Fibroblast of lung (primary cell): ENCODE measurements at regions not wholly inside any gene's neighbourhood (a gene's known extent, or its start where the extent isn't known, plus 50 kb on each side); places are given as distances from the start of the nearest gene placed in this dataset.
A peak's percentile ranks its signal among the peaks of the same experiment; 100 is the strongest.

Experiments
- DNase-seq, 2 donors: peaks; one replicate each; pipeline versions ENCODE4 v3.0.0 to v3.0.0-alpha.2; 2010; ENCODE audit warnings: low read depth in 2 of 2
- H2AFZ ChIP-seq: 2 replicates; pipeline ENCODE4 v1.5.1; 2012; ENCODE audit warnings: low read length, control low read depth, inconsistent platforms
- H3K27ac ChIP-seq: 2 replicates; pipeline ENCODE4 v1.5.1; 2011; ENCODE audit warnings: low read length, control low read depth; ENCODE audit not compliant: insufficient read depth
- H3K27me3 ChIP-seq: 2 replicates; pipeline ENCODE4 v1.5.1; 2011; ENCODE audit warnings: mild to moderate bottlenecking, low read length; ENCODE audit not compliant: control insufficient read depth, insufficient read depth
- H3K36me3 ChIP-seq: 2 replicates; pipeline ENCODE4 v1.5.1; 2011; ENCODE audit warnings: low read length; ENCODE audit not compliant: control insufficient read depth, insufficient read depth
- H3K4me1 ChIP-seq: 2 replicates; pipeline ENCODE4 v1.5.1; 2011; ENCODE audit warnings: low read length; ENCODE audit not compliant: control insufficient read depth, insufficient read depth; ENCODE audit errors: extremely low read depth
- H3K4me2 ChIP-seq: 2 replicates; pipeline ENCODE4 v1.5.1; 2011; ENCODE audit warnings: low read length, control low read depth; ENCODE audit not compliant: insufficient read depth; ENCODE audit errors: extremely low read depth
- H3K4me3 ChIP-seq, 4 experiments: fragments of 200-600 bp in 1 of 4; sonication (generic) in 1 of 4; replicated peaks in 1 of 4; 2 replicates each; pipeline ENCODE4 v1.5.1; 2011 to 2016; ENCODE audit warnings: low read length in 4 of 4, low read depth in 3 of 4, mild to moderate bottlenecking in 3 of 4, control low read depth in 2 of 4, inconsistent platforms in 1 of 4, mixed read lengths in 1 of 4; ENCODE audit not compliant: insufficient read depth in 1 of 4; ENCODE audit errors: control extremely low read depth in 1 of 4
- H3K79me2 ChIP-seq: 2 replicates; pipeline ENCODE4 v1.5.1; 2012; ENCODE audit warnings: mild to moderate bottlenecking, low read length, inconsistent platforms; ENCODE audit not compliant: control insufficient read depth, insufficient read depth
- H3K9ac ChIP-seq: 2 replicates; pipeline ENCODE4 v1.5.1; 2011; ENCODE audit warnings: mild to moderate bottlenecking, low read length, control low read depth; ENCODE audit not compliant: insufficient read depth
- H3K9me3 ChIP-seq: 2 replicates; pipeline ENCODE4 v1.5.1; 2012; ENCODE audit warnings: low read depth, low read length; ENCODE audit not compliant: control insufficient read depth, insufficient read depth
- H4K20me1 ChIP-seq: 2 replicates; pipeline ENCODE4 v1.5.1; 2011; ENCODE audit warnings: low read length; ENCODE audit not compliant: control insufficient read depth, insufficient read depth; ENCODE audit errors: extremely low read depth
- EZH2 ChIP-seq: IDR thresholded peaks from 2 replicates; pipeline ENCODE4 v1.5.1; 2012; ENCODE audit warnings: low read length, control low read depth, mild to moderate bottlenecking; ENCODE audit errors: missing control alignments
- TF ChIP-seq, protein P1 (sequence below), 2 donors: IDR thresholded peaks in 1 of 2; conservative IDR thresholded peaks in 1 of 2; 1 replicate in 1 of 2; 2 replicates in 1 of 2; pipeline ENCODE4 v1.5.1; 2011 to 2012; ENCODE audit warnings: low read length in 2 of 2, control low read depth in 1 of 2, inconsistent platforms in 1 of 2, low read depth in 1 of 2, mild to moderate bottlenecking in 1 of 2

DNA sequence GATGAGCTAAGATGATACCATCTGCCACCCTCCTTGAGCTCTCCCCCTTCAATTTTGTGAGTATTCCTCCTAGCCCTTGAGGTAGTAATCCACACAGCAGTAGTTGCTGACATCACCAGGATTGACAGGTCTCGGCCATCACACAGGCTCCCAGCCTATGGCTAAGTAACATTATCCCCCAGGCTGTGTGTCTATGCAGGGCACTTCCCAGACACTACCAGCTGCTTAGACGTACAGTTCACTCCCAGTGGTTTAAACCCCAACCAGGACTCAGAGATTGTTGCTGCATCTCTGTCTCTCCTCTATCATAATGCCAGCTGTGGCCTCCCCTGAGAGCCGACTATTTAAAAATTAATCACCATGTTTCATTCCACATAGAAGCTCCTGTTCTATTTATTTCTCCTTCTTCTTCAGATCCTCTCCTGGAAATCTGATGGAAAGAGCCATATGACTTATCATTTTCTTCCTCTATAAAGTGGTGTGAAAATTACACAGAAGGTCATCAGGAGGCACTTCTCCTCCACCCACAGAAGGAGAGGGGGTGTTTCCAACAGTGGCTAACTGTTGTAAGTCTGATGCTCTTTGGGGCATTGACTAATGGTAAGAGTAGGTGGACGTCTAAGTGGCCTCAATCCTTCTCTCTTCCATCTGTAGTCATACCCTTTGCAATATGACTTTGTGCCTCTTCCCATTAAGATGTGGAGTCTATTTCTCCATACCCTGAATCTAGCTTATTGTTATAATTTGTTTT, 396.3 kb downstream of the SETD4 start:
- H3K4me2 ChIP-seq: no peak overlapping the region
- no peak for DNase-seq

DNA sequence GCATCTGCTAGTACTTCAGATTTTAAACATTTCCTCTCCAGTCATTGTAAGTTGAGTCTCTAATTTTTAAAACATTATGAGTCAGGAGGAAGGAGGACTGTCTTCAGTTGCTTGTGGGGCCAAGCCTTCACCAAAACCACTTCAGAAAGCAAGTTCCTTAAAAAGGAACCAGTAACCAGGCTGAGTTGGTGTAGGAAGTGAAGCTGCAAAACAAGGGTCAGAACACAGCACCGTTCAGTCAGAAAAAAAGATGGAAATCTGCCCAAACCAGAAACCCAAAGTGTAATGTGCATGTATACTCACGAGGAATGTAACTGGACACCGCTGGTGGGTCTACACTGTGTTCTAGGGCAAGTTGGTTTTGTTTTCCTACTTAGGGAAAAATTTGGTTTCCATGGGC, 402.1 kb downstream of the SETD4 start:
- H4K20me1 ChIP-seq: no peaks in the 10 kb centered on the region
- H2AFZ ChIP-seq: peak overlapping the region; percentile 19
- TF ChIP-seq, protein P1, sequence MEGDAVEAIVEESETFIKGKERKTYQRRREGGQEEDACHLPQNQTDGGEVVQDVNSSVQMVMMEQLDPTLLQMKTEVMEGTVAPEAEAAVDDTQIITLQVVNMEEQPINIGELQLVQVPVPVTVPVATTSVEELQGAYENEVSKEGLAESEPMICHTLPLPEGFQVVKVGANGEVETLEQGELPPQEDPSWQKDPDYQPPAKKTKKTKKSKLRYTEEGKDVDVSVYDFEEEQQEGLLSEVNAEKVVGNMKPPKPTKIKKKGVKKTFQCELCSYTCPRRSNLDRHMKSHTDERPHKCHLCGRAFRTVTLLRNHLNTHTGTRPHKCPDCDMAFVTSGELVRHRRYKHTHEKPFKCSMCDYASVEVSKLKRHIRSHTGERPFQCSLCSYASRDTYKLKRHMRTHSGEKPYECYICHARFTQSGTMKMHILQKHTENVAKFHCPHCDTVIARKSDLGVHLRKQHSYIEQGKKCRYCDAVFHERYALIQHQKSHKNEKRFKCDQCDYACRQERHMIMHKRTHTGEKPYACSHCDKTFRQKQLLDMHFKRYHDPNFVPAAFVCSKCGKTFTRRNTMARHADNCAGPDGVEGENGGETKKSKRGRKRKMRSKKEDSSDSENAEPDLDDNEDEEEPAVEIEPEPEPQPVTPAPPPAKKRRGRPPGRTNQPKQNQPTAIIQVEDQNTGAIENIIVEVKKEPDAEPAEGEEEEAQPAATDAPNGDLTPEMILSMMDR (conservative IDR thresholded peaks at IDR 0.05 in 1 of 2, IDR thresholded peaks at IDR 0.05 in 1 of 2; ENCODE audit: low read depth in 1 of 2, low read length in 2 of 2): no peak
- no peak for TF ChIP-seq EZH2
- H3K9me3 ChIP-seq: no peaks in the 10 kb centered on the region
- no peak overlapping the region for H3K4me3 ChIP-seq
- peak overlapping the region; percentile 0 for H3K27ac ChIP-seq
- H3K36me3 ChIP-seq: no peaks in the 10 kb centered on the region
- H3K4me2 ChIP-seq: peak overlapping the region; percentile 1
- H3K4me1 ChIP-seq: no peaks in the 10 kb centered on the region
- no peak overlapping the region for H3K9ac ChIP-seq
- no peaks in the 10 kb centered on the region for H3K27me3 ChIP-seq
- H3K79me2 ChIP-seq: no peaks in the 10 kb centered on the region
- peak; percentile 93 to 95 for DNase-seq

More for the DNA sequence above, 396.3 kb downstream of the SETD4 start:
- Histone ChIP-seq H3K4me1 (no peaks in the 10 kb centered on the region), H3K27me3 (no peaks in the 10 kb centered on the region), H3K27ac (no peak overlapping the region), H3K4me3 (no peak overlapping the region), H3K9me3 (no peaks in the 10 kb centered on the region), H3K36me3 (no peaks in the 10 kb centered on the region), H2AFZ (no peak overlapping the region), H3K79me2 (no peaks in the 10 kb centered on the region), H3K9ac (no peak overlapping the region), H4K20me1 (no peaks in the 10 kb centered on the region)
- no peak for TF ChIP-seq EZH2
- TF ChIP-seq, protein P1 (conservative IDR thresholded peaks at IDR 0.05 in 1 of 2, IDR thresholded peaks at IDR 0.05 in 1 of 2; ENCODE audit: low read depth in 1 of 2, low read length in 2 of 2): no peak

DNA sequence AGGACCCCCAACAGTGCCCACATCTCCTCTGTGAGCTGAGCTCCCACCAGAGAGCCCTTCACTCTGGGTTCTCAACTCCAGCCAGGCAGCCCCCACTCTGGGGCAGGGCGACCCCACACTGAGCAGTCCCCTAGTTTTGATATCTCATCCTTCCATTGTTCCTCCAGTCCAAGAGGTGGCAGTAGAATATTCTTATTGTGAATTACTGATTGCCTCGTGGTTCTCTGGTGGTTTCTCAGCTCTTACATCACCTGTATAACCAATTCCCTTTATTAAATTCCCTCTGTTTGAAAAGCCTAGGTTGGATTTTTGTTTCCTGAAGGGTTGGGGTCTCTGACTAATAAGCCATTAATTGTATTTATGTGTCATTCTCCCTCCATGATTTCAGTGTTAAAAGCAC, 407.5 kb downstream of the SETD4 start:
- no peak for DNase-seq
- H3K27me3 ChIP-seq: no peaks in the 10 kb centered on the region
- peaks cover 2% of the 10 kb centered on the region for H3K4me1 ChIP-seq
- H3K9ac ChIP-seq: no peak overlapping the region
- TF ChIP-seq, protein P1 (conservative IDR thresholded peaks at IDR 0.05 in 1 of 2, IDR thresholded peaks at IDR 0.05 in 1 of 2; ENCODE audit: low read depth in 1 of 2, low read length in 2 of 2): no peak
- no peak for TF ChIP-seq EZH2
- H3K4me2 ChIP-seq: no peak overlapping the region
- H3K36me3 ChIP-seq: no peaks in the 10 kb centered on the region
- H3K79me2 ChIP-seq: no peaks in the 10 kb centered on the region
- no peak overlapping the region for H3K4me3 ChIP-seq
- H2AFZ ChIP-seq: no peak overlapping the region
- H3K27ac ChIP-seq: no peak overlapping the region
- H3K9me3 ChIP-seq: no peaks in the 10 kb centered on the region
- H4K20me1 ChIP-seq: no peaks in the 10 kb centered on the region
